DMS79 treated with DMSO at 0.1 percent for 48 hours (cell line): ENCODE measurements at regions not wholly inside any gene's neighbourhood (a gene's known extent, or its start where the extent isn't known, plus 50 kb on each side); places are given as distances from the start of the nearest gene placed in this dataset.
A peak's percentile ranks its signal among the peaks of the same experiment; 100 is the strongest.

ENCODE experiments used
- DNase-seq: peaks from one replicate; lab custom pipeline; 2025; lab: John Stamatoyannopoulos, UW

DNA sequence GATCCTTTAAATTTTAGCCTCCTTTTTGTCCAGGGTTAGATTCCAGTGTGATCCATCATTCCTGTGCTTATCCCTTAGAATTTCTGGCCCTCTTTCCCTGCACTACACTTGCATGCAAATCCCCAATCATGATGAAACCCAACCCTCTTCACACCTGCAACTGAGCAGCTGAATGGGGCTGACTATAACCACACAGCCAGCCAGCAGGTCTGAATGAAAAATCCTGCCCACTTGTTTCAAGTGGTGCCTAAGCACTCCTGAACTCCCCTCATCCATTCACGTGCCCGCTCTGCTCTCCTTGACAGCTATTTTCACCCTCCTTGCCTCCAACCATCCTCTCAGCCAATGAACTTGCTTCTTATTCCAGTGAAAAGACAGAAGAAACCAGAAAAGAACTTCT lies 80.5 kb upstream of the AFF3 start:
- DNase-seq = peak; percentile 39

DNA sequence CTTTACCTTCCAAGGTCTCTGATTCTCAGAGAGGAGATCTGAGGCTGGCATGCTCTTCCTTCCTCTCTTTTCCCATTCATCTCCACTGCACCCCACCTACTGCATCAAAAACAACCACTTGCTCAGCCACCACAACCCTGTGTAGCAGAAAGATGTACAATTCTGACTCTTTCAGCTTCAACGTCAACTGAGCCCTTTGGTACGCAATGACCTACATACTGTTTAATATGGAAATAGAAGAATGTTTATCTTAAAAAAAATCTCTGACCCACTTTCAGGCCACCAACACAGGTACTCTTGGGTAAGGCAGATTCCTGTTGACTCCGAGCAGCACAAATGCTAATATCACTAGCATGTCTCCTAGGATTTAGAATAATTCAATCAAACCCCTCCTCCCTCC lies 76.2 kb upstream of the AFF3 start:
- no peak for DNase-seq

DNA sequence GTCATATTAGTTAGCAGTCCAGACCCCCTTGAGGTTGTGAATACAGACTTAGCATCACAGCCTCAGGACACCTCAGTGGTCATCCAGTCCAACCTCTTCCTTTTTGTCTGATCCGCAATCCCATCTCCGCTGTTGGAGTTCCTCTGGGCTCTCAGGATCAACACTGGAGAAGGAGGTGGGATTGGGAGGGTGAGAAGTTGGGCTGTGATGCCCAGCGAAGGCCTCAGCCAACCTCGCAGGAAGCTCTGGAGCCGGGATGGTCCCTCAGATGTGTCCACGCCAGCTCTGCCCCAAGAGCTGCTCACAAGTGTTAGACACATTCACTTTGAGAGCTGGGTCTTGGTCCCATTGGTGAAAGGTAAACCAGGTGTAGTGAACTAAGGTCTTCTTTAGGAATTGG lies 74.9 kb upstream of the AFF3 start:
- DNase-seq = no peak

DNA sequence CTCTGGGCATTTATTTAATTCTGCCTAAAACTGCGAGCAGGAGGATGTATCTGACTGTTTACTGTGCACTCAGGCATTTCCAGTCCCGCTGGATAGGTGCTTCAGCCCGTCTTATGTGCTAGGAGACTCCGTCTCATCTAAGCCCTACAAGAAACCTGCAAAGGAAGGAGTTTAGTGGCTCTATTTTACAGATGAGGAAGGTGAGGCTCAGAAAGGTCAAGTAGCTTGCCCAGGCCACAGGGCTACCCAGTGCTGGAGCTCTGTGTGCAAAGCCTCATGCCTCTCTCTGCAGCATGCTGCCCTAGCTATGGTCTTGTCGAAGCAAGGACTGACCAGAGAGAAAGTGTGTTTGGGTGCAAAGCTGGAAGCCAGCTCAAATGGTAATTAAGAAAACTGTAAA lies 73.6 kb upstream of the AFF3 start:
- DNase-seq = no peak

DNA sequence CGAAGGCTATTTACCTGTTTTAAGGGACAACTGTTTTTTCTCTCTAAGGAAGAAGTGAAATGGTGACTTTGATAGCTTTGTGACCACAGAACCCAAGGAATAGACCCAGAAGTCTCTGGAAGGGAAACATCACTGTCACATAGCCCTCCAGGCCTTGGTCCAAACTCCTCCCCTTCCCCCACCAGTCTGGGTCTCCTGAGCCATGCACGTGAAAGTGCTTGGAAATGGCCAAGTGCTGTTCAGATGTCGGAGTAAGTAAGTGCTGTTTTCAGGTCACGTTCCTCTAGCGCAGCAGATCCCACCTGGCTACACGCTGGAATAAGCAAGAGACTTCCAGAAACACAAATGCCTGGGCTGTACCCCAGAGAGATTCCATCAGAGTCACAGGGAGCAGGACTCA lies 73.0 kb upstream of the AFF3 start:
- no peak for DNase-seq

DNA sequence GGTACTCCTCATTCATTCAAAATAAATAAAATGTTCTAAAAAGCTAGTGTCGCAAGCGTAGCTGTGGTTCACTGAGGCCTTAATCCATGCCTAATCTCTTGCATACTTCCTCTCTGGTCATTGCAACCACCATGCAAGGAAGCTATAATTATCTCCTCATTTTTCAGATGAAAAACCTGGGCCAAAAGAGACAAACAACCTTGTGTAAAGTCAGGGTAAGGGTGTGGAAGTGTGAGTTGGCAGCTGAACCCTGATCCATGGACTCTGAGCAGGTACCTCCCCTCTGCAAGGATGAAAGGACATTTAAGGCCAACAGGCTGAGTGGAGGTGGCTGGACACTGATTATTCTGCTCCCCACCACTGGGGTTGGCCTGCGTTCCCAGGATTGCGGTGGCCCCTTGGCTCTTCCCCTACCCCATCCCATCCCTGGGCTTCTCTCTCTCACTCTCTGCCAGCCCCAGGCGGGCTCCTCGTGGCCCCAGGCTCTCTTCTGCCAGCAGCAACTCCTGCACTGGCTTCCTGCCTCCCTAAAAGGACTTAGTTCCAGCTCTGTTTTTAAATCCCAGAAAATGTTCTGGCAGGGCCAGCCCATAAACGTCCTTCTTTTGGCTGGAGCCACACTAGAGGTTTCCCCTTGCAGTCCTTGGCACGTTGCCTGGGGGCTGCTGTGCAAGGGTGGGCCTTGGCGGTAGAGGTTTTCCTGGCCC lies 72.0 kb upstream of the AFF3 start:
- no peak for DNase-seq

DNA sequence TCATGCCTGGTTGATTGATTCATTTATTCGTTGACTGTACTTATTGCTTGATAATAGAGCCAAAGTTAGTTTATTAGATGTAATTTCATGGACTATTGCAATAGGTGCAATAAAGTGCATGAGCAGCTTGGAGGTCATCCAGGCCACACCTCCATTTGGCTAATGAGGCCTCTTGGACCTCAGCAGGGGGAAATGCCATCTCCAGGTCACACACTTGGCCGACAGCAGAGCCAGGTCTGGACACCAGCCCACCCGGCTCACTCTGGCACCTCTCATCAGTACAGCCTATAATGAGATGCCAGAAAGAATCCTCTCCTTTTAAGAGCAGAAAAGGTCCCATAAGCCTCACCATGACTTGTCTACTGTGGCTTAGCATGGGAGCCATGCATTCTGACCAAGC lies 71.2 kb upstream of the AFF3 start:
- peak; percentile 40 for DNase-seq

DNA sequence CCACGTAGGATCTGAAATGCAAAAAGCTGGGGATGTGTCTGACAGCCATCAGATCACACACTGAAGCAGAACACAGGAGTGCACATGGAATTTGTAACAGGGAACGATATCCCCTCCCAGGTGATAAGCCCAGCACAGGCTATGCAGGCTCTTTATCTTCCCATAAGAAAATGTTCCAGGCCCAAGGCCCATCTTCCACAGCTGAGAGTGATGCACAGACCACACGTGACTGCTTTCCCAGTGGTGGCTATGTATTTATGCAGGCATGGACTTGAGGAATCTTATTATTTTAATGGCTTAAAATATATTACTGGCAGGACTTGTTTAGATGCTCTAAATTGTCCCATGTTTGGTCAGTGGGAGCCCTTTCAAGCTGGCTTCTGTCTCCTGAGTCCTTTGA lies 70.5 kb upstream of the AFF3 start:
- no peak for DNase-seq

DNA sequence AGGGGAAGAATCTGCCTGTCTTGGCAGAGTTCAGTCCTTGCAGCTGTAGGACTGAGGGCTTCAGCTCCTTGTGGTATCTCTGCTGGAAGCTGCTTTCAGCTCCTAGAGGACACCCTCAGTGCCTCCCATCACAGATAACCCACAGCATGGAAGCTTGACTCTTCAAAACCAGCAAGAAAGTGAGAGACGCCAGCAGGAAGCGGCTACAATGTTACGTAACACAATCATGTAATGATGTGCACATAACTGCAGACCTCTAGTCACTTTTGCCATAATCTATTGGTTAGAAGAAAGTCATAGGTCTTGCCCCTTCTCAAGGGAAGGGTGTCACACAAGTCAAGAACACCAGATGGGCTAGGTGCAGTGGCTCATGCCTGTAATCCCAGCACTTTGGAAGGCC lies 69.1 kb upstream of the AFF3 start:
- no peak for DNase-seq

DNA sequence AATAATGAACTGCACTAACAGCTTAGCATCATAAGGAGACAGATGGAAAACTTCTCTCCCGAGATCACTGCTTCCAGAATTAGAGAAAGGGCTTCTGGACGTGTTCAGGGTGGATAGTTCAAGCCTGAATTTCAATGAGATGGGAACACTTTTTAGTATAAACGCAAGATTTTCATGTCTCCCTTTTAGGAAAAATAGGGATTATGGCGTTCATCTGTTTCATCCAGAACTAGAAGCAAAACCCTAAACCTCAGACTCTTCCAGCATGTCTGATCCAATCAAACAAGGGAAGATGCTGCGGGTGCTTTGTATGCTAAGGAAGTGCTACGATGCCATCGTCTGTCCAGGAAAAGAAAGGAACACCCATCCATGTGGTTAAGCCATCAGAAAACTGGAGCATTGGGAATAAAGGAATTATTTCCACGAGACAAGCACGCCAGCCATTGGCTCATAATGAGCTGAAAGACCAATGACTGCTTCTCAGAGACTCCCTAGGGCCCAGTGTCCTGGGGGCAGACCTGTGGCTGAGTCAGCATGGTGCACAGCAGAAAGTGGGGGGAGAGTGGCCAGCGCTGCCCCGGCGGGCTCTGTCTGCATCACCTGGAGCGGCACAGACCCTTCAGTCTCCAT lies 65.9 kb upstream of the AFF3 start:
- no peak for DNase-seq

DNA sequence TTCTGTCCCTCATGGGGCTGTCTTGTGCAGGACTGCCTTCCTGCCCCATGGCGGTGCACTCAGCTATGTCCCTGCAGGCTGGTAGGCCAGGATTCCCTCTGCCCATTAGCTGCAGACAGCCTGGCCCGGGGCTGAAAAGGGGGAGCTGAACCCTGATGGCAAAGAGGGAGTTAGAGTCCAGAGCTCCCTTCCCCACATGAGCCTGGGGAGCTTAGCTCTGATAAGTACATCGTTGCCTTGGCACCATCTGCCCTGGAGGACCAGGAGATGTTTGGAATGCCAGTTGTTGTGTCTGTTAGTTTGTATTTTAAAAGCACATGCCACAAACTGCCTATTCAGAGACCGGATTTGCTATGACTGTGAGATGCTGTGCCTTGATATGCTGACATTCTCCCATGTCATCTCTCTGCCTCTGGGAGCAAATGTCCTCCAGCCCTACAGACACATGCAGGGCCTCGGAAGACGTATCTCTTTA lies 65.1 kb upstream of the AFF3 start:
- DNase-seq = no peak

DNA sequence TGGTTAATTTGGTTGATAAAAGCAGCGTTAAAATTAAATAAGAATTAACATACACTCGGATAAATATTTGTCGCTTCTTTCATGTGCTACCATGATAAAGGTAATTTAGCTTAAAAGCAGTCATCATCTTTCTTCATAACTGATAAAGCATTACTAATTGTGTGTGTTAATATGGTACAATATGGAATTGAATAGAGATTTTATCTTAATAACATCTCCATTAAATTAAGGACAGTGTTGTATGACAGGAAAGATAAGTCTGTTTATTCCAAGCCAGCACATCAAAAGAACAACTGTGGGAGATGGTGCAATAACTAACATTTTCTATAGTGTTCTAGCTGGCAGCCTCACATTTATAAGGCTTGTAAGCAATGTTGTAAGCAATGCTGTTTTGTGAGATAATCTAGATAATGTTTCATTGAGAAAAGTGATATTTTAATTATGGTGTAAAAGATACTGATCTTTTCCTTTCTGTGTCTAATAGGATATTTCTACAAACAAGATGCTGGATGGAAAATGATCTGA lies 64.4 kb upstream of the AFF3 start:
- DNase-seq = no peak

DNA sequence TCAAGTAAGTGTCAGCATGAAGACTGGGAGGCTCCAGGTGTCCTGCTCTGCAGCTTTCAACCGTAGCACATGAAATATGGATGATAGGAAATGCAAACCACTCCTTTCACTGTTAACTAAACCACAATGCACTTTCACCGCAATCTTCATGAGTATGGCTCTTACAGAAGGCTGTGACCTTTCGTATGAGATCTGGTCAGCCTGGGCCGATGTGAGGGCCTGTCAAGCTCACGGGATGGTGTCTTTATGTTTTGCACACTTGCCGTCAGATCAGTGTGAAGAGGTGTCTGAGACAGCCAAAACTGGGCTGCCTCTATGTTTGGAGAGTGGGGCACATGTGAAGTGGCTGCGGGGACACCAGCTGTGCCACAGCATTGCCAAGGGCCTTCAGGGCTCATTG lies 62.8 kb upstream of the AFF3 start:
- DNase-seq = peak; percentile 35

DNA sequence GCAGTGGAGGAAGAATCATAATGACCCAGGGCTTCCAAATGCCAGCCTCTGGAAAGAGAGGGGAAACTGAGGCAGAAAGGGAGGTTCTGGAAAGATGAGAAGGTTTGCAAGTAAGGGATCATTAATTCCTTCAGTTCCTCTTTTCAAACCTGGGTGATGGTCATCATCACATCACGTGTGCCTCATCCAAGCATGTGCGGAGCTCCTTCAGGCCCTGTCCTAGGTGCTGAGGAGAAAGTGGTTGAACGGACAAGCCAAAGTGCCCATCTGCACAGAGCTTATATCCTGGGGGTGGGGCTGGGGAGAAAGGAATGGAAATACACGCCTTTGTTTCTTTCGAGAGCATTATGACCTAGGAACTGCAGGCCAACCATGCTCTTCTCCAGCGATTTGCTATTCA lies 60.2 kb upstream of the AFF3 start:
- no peak for DNase-seq

DNA sequence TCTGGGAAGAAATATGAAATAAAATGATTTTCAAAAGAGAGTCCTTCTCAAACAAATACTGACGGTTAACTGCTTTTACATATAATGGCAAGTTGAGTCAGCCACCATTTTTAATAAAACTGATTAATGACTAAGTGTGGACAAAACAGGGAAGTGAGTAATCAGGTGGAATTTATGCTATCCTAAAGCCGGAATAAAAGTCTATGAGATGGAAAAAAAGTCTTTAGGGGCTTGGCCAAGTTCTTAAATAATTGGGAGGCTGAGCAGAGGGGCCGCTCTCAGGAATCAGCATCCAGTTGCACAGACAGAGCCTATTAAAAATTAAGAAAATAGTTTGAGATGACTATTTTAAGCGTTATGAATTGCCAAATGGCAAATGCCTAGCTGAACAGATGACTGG lies 58.6 kb upstream of the AFF3 start:
- no peak for DNase-seq

DNA sequence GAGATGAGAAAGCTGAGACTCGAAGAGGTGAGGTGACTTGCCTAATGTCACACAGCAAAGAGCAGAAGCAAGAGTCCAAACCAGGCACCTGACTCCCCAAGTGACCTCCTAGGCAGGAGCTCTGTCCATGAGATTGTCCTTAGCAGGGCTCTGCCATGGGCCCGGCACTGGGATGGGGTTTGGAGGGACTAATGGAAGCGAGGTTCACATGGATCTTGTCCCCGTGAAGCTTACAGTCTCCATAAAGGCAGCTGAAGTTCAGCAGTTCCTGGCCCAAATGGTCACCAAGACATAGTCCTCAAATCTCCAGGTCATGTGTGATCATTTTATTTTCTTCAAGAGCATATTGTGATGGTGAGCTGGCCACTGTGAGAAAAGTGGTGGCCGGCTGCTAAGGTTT lies 57.0 kb upstream of the AFF3 start:
- DNase-seq = no peak

DNA sequence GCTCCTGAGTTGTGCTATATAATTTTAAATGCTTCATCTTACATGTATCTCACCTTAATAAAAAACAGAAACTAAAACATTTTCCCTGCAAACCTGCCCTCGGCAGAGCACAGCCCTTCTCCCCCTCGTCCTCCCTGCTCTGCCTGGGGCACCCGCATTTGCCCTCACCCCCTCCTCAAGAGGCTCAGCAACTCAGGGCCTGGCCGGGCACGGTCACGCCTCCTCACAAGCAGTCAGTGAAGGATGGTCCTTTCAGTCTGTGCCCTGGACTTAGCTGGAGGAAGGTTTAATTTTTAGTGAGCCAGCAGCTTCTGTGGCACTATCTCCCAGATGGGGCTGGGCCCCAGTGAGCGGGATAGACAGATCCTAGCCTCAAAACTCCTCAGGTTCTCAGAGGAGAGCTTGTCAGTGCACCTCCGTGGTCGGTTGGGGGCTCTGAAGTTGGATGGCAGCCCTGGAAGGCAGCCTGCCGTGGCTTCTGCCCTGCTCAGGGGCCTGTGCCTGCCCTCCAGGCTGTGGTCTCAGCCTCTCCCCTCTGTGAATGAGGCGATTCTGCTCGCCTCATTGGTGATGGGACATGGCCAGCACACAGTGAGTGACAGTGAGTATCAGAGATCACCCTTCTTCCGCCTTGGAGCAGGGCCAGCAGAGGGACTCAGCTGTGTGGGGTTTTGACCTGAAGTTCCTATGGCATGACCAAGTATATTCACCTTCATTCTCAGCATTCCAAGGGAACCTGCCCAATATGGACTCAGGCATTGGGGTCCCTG lies 56.3 kb upstream of the AFF3 start:
- DNase-seq = no peak

DNA sequence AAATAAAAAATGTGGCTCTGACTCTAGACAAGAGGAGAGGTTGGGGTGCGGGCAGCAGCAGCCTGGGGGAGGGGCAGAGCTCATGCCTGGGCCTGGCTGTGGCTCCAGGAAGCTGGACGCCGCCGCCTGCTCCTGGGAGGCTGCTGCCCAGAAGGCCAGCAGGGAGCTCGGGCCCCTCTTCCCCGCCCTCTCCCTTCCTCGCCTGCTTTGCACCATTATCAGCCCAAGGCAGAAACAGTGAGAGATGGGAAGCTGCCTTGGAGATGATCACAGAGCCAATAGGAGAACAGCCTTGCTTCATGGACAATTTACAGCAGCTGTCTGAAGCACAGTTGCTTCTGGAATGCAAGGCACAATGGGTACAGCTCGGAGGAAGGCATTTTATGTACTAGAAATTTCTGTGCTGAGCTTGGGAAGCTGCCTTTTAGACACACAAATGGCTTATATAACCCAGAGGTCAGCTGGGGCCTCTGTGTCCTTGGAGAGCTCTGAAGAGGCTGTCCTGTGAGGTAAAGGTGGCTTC lies 55.3 kb upstream of the AFF3 start:
- peak; percentile 64 for DNase-seq

DNA sequence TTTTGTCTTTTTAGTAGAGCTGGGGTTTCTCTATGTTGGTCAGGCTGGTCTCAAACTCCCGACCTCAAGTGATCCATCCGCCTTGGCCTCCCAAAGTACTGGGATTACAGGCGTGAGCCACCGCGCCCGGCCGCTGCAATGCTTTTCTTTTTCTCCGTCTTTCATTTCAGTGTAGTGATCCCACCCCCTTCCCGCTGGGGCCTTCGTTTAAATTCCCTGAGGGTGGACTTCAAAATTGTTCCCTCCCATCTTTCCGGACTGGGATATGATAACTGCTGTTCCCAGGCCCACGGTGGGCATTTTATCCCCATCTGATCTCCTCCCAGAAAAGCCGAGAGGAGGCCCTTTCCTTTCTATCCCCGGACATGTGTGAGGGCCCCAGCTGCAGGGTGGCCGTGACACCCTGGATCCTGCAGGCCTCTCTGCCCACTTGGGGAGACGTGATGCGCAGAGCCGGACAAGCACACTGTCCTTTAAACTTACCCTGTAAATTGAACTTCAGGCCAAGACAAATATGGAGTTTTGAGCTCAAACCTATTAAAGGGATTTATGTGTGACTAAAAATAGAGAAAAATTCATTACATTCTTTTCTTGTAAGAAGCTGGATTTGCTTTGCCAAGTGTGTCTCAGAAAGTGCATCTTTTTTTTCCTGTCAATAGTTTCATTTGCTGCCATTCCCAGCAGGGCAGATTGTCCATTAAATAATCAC lies 54.5 kb upstream of the AFF3 start:
- DNase-seq = no peak

DNA sequence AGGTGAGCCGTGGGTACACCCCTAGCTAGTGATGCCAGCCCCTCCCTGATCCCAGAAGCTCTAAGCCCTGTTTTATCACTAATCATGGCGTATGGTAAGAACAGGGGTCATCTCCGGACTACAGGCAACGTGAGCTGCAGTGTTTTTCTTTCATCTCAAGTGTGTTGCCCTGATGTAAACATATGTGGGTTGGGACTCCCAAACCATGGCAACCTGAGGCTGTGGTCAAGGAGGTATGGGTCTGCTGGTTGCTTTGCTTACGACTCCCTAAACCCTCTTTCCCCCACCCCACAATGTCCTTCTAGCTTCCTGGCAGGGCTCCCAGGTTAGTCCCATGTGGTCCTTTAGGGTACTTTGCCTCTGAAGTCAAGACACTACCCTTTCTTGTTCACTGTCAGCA lies 53.6 kb upstream of the AFF3 start:
- DNase-seq = peak; percentile 50

DNA sequence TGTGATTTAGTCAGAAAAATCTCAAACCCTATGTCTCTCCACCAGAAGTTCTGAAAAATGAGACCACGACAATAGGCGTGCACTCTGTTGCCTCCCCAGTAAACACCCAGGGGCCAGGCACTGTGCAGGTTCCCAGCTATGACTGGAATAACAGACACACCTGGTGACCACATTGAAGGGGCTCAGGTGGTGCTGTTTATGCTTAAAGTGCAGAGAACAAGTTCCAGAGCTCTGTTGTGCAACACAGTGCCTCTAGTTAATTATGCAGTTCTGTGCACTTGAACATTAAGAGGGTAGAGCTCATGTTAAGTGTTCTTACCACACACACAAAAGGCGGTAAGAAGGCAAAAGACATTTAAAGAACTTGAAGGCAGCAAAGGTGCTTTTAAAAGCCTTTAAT lies 52.6 kb upstream of the AFF3 start:
- DNase-seq = peak; percentile 81

DNA sequence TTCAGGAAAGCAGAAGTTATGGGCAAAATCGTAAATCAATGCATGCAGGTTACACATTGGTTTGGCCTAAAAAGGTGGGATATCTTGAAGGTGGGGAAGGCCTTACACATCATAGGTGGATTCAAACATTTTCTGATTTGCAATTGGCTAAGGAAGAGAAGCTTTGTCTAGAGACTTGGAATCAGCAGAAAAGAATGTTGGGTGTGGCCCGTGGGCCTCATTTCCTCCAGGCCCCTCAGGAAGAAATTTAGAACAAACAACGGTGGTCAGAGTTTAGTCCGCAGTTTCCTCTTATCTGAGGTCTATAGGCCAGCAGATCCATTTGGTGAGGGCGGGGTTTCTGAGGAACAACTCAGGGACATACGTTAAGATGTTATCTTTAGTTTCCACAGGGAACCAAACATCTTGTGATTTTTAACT lies 50.9 kb upstream of the AFF3 start:
- DNase-seq = no peak
